ENCODE measurements at regions not wholly inside any gene's neighbourhood (a gene's known extent, or its start where the extent isn't known, plus 50 kb on each side); places are given as distances from the start of the nearest gene placed in this dataset.

DNA sequence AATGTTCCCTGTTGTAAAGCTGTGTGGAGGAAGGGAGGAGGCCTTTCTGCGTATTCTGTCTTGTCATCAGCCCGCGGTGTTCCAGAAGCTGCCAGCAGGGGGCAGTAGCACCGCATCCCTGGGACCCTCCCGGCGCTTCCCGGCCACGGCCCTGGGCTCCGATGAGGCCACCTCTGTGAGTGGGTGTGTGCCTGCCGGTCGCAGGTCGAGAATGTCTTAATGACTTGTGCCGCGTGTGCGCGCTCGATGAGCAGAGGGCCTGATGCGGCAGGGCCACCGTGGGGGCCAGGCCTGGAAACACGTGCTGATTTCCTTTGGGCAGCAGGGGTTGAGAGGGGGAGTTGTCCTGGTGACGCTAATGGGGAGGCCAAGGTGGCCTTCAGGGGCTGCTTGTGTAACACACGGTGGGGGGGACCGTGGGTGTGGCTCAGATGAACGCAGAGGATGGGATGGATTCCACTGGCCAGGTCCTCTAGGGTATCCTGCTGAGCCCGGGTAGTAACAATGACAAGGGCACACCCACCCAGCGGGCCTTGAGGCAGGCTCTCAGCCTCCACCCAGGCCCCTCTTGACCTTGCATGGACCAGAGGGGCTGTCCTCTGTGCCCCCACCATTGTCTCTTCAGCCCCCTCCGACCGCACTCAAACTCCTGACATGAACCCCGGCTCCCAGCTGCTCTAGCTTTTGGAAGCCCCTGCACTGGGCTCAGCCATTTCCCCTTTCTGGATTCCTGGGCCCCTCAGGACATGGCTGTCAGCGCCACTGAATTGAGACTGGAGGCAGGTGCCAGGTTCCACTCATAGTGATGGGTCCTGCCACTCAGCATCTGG, 135.9 kb upstream of the PODXL start:
- ChIA-PET CTCF (ENCODE audit: low intra/inter-chr PET ratio) (interaction anchor here (0.8 kb wide), 1 partner anchor 795 kb away, joined by 3 read pairs; no protein-coding TSS in a partner anchor), POLR2A (interaction anchor here (0.5 kb wide), 1 partner anchor 197 kb away, joined by 3 read pairs; no protein-coding TSS in a partner anchor)
- in situ Hi-C loops (cut with MboI) (loop anchor here (10.0 kb wide), 1 partner anchor 882 kb away; the partner anchor contains the start of gene PLXNA4), intact Hi-C loops (cut with micrococcal nuclease) (loop anchor here (1.0 to 10.0 kb wide), 3 partner anchors 166 to 632 kb away; no protein-coding TSS in a partner anchor)
- H3K4me1 ChIP-seq (replicated peaks in 1 of 2; ENCODE audit: control insufficient read depth in 2 of 2, insufficient read depth in 2 of 2, low read length in 2 of 2), result peaks cover 0 to 8% of the 10 kb centered on the region in 2 experiments; a peak in 2 of 5 replicates
- peak; percentile 93 for FAIRE-seq
- no TSS peak for BruUV-seq (replicated peaks)
- H3K27me3 ChIP-seq (ENCODE audit: control insufficient read depth in 2 of 2, insufficient read depth in 2 of 2, low read length in 2 of 2), result peaks cover 16 to 60% of the 10 kb centered on the region in 2 experiments
- ATAC-seq, result peak; percentile 95
- H3K27ac ChIP-seq (ENCODE audit: extremely low read depth, low read depth, low read length), result no peak overlapping the region
- H4K20me1 ChIP-seq (replicated peaks; ENCODE audit: control insufficient read depth, insufficient read depth, low read length), result peaks cover 27% of the 10 kb centered on the region
- H3K36me3 ChIP-seq (ENCODE audit: control insufficient read depth, insufficient read depth, low read length), result no peaks in the 10 kb centered on the region
- H3K4me3 ChIP-seq, result no peak overlapping the region
- H2AFZ ChIP-seq (ENCODE audit: low read depth, low read length), result peak overlapping the region; percentile 43; the same call in 1 of the 2 replicates
- WGBS (ENCODE audit: insufficient coverage, low coverage, missing lambda C conversion rate), result 7% methylated on average over 30 of the region's 30 CpGs
- H3K9ac ChIP-seq (ENCODE audit: insufficient read depth in 1 of 2, low read depth in 2 of 2, low read length in 2 of 2), result peak overlapping the region in 1 of 2 experiments; percentile 49; a peak in 1 of 4 replicates
- H3K9me3 ChIP-seq (replicated peaks; ENCODE audit: control insufficient read depth, insufficient read depth, low read depth, low read length), result no peaks in the 10 kb centered on the region
- DNase-seq (ENCODE audit: extremely low read depth in 1 of 4, low spot score in 3 of 4), result peak; percentile 83 to 96 (median 90)
- no peaks in the 10 kb centered on the region for H3K9me1 ChIP-seq (ENCODE audit: control insufficient read depth, insufficient read depth, low read length)
- H3K4me2 ChIP-seq (ENCODE audit: insufficient read depth, low read length), result no peak overlapping the region
- no peaks in the 10 kb centered on the region for H3K79me2 ChIP-seq (ENCODE audit: control insufficient read depth, insufficient read depth, low read length)
- TF ChIP-seq, protein P1, sequence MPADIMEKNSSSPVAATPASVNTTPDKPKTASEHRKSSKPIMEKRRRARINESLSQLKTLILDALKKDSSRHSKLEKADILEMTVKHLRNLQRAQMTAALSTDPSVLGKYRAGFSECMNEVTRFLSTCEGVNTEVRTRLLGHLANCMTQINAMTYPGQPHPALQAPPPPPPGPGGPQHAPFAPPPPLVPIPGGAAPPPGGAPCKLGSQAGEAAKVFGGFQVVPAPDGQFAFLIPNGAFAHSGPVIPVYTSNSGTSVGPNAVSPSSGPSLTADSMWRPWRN (IDR thresholded peaks at IDR 0.05; ENCODE audit: low read depth), result no peak
- TF ChIP-seq SRF (CRISPR knock-in tag; IDR thresholded peaks at IDR 0.05), result no peak
- no peak for TF ChIP-seq DPF2 (IDR thresholded peaks at IDR 0.05)
- TF ChIP-seq, protein P2, sequence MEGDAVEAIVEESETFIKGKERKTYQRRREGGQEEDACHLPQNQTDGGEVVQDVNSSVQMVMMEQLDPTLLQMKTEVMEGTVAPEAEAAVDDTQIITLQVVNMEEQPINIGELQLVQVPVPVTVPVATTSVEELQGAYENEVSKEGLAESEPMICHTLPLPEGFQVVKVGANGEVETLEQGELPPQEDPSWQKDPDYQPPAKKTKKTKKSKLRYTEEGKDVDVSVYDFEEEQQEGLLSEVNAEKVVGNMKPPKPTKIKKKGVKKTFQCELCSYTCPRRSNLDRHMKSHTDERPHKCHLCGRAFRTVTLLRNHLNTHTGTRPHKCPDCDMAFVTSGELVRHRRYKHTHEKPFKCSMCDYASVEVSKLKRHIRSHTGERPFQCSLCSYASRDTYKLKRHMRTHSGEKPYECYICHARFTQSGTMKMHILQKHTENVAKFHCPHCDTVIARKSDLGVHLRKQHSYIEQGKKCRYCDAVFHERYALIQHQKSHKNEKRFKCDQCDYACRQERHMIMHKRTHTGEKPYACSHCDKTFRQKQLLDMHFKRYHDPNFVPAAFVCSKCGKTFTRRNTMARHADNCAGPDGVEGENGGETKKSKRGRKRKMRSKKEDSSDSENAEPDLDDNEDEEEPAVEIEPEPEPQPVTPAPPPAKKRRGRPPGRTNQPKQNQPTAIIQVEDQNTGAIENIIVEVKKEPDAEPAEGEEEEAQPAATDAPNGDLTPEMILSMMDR (IDR thresholded peaks at IDR 0.05 in 2 of 3, conservative IDR thresholded peaks at IDR 0.05 in 1 of 3; ENCODE audit: insufficient read depth in 2 of 3, low read depth in 1 of 3, low read length in 3 of 3), result peak; percentile 92 to 99 (median 95)
- TF ChIP-seq, protein P3, sequence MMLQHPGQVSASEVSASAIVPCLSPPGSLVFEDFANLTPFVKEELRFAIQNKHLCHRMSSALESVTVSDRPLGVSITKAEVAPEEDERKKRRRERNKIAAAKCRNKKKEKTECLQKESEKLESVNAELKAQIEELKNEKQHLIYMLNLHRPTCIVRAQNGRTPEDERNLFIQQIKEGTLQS (IDR thresholded peaks at IDR 0.05), result no peak
- TF ChIP-seq, protein P3 (CRISPR knock-in tag; conservative IDR thresholded peaks at IDR 0.05), result no peak
- peak in 1 of 2 experiments; percentile 87 for TF ChIP-seq RAD21 (CRISPR knock-in tag; conservative IDR thresholded peaks at IDR 0.05 in 1 of 2, IDR thresholded peaks at IDR 0.05 in 1 of 2)
- TF ChIP-seq MEIS2 (IDR thresholded peaks at IDR 0.05; ENCODE audit: partially characterized antibody), result peak; percentile 37
- no peak for TF ChIP-seq POLR2A (conservative IDR thresholded peaks at IDR 0.05)
- peak; percentile 19; the same call in 1 of the 2 replicates for TF ChIP-seq ESRRA (IDR thresholded peaks at IDR 0.05; ENCODE audit: borderline replicate concordance, low read depth)
- TF ChIP-seq, protein P4, sequence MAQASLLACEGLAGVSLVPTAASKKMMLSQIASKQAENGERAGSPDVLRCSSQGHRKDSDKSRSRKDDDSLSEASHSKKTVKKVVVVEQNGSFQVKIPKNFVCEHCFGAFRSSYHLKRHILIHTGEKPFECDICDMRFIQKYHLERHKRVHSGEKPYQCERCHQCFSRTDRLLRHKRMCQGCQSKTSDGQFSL (CRISPR knock-in tag; IDR thresholded peaks at IDR 0.05), result 0 out of 2 replicates have a peak, but pooled peaks have one; percentile 31
- TF ChIP-seq, protein P4 (tag; IDR thresholded peaks at IDR 0.05), result no peak
- TF ChIP-seq ARID2 (IDR thresholded peaks at IDR 0.05), result no peak
- peak; percentile 39 for TF ChIP-seq MAFK (IDR thresholded peaks at IDR 0.05; ENCODE audit: low read length)
- peak; percentile 93 for TF ChIP-seq NFE2 (IDR thresholded peaks at IDR 0.05; ENCODE audit: low read depth)
- no peak for TF ChIP-seq RCOR1 (IDR thresholded peaks at IDR 0.05; ENCODE audit: borderline replicate concordance in 1 of 2, low read depth in 2 of 2, low read length in 2 of 2)
- peak; percentile 84 for TF ChIP-seq ZNF316 (IDR thresholded peaks at IDR 0.05)
- peak; percentile 11 for TF ChIP-seq ZFP36 (IDR thresholded peaks at IDR 0.05; ENCODE audit: low read depth, low read length, partially characterized antibody)
